ENCODE measurements at regions not wholly inside any gene's neighbourhood (a gene's known extent, or its start where the extent isn't known, plus 50 kb on each side); places are given as distances from the start of the nearest gene placed in this dataset.

GRCh38 chr12:42767998-42768397 is 178.5 kb upstream of the PRICKLE1 start:
- ChIA-PET SMC1A (ENCODE audit: uncharacterized antibody, unreplicated experiment) (interaction anchor here (0.6 kb wide), 1 partner anchor 296 kb away, joined by 3 read pairs; no protein-coding TSS in a partner anchor), POLR2A (no interaction called here), RAD21 (ENCODE audit: unreplicated experiment) (no interaction called here), CTCF (no interaction called here)
- no peaks in the 10 kb centered on the region for H3K36me3 ChIP-seq (ENCODE audit: control insufficient read depth in 2 of 2, insufficient read depth in 2 of 2, low read length in 1 of 2)
- no peaks in the 10 kb centered on the region for H3K27me3 ChIP-seq (replicated peaks in 1 of 2; ENCODE audit: control insufficient read depth in 2 of 2, insufficient read depth in 2 of 2, low read length in 1 of 2)
- no peaks in the 10 kb centered on the region for H3K9me3 ChIP-seq (replicated peaks; ENCODE audit: control insufficient read depth, insufficient read depth, low read length)
- no peak overlapping the region for H2AFZ ChIP-seq (ENCODE audit: control insufficient read depth, low read depth, low read length)
- intact Hi-C loops (cut with micrococcal nuclease; ENCODE audit: unreplicated experiment) (loop anchor here (10.0 kb wide), 2 partner anchors 283 to 447 kb away; no protein-coding TSS in a partner anchor), in situ Hi-C loops (cut with MboI) (no loop called here)
- no peaks in the 10 kb centered on the region for H4K20me1 ChIP-seq (ENCODE audit: control insufficient read depth, insufficient read depth)
- H3K27ac ChIP-seq (ENCODE audit: control insufficient read depth, insufficient read depth): no peak overlapping the region
- BruUV-seq (replicated peaks): no TSS peak
- peaks cover 8% of the 10 kb centered on the region for H3K4me1 ChIP-seq (ENCODE audit: control insufficient read depth, insufficient read depth, low read length)
- TF ChIP-seq ZZZ3 (IDR thresholded peaks at IDR 0.05; ENCODE audit: control insufficient read depth, insufficient read length, low read depth): no peak
- TF ChIP-seq ATF2 (IDR thresholded peaks at IDR 0.05; ENCODE audit: low read length): no peak
- TF ChIP-seq ZBTB33 (IDR thresholded peaks at IDR 0.05): no peak
- no peak for TF ChIP-seq SP1 (IDR thresholded peaks at IDR 0.05; ENCODE audit: low read depth, low read length)
- no peak for TF ChIP-seq STAT3 (IDR thresholded peaks at IDR 0.05; ENCODE audit: low read depth, low read length)
- TF ChIP-seq, protein P1, sequence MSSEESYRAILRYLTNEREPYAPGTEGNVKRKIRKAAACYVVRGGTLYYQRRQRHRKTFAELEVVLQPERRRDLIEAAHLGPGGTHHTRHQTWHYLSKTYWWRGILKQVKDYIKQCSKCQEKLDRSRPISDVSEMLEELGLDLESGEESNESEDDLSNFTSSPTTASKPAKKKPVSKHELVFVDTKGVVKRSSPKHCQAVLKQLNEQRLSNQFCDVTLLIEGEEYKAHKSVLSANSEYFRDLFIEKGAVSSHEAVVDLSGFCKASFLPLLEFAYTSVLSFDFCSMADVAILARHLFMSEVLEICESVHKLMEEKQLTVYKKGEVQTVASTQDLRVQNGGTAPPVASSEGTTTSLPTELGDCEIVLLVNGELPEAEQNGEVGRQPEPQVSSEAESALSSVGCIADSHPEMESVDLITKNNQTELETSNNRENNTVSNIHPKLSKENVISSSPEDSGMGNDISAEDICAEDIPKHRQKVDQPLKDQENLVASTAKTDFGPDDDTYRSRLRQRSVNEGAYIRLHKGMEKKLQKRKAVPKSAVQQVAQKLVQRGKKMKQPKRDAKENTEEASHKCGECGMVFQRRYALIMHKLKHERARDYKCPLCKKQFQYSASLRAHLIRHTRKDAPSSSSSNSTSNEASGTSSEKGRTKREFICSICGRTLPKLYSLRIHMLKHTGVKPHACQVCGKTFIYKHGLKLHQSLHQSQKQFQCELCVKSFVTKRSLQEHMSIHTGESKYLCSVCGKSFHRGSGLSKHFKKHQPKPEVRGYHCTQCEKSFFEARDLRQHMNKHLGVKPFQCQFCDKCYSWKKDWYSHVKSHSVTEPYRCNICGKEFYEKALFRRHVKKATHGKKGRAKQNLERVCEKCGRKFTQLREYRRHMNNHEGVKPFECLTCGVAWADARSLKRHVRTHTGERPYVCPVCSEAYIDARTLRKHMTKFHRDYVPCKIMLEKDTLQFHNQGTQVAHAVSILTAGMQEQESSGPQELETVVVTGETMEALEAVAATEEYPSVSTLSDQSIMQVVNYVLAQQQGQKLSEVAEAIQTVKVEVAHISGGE (CRISPR knock-in tag; IDR thresholded peaks at IDR 0.05): no peak
- no peak for FAIRE-seq
- no peak overlapping the region for H3K9ac ChIP-seq (ENCODE audit: control insufficient read depth, insufficient read depth, low read length)
- no peak overlapping the region for H3K4me3 ChIP-seq
- no peaks in the 10 kb centered on the region for H3K79me2 ChIP-seq (ENCODE audit: control insufficient read depth, insufficient read depth, low read length)
- ATAC-seq: no peak
- no peak overlapping the region for H3K4me2 ChIP-seq (ENCODE audit: control insufficient read depth, insufficient read depth)
- no peak for DNase-seq (ENCODE audit: low read depth, low spot score)
- WGBS (ENCODE audit: insufficient coverage, insufficient replicate concordance, low lambda C conversion rate, missing lambda C conversion rate): 64% methylated on average over 4 of the region's 4 CpGs

Data from GM12878 (cell line).